ENCODE measurements at regions not wholly inside any gene's neighbourhood (a gene's known extent, or its start where the extent isn't known, plus 50 kb on each side); places are given as distances from the start of the nearest gene placed in this dataset.

GRCh38 chr5:135660826-135661575 is 82.2 kb upstream of the CXCL14 start:
- no peak for TF ChIP-seq CTCF (IDR thresholded peaks at IDR 0.05; ENCODE audit: low read depth, low read length, missing input control)
- TF ChIP-seq REST (IDR thresholded peaks at IDR 0.05) = no peak
- TF ChIP-seq SP1 (IDR thresholded peaks at IDR 0.05) = no peak

All from liver (tissue), 3 donors.